ENCODE measurements at regions not wholly inside any gene's neighbourhood (a gene's known extent, or its start where the extent isn't known, plus 50 kb on each side); places are given as distances from the start of the nearest gene placed in this dataset.

- DNase-seq = no peak
- Histone ChIP-seq H3K9me3 (peaks cover 0 to 18% (median 0%) of the 10 kb centered on the region in 3 donors), H3K4me1 (no peaks in the 10 kb centered on the region), H3K4me3 (no peak overlapping the region), H3K36me3 (replicated peaks in 1 of 2; ENCODE audit: insufficient read depth in 1 of 2, low read depth in 2 of 2) (no peaks in the 10 kb centered on the region), H3K27ac (no peak overlapping the region), H3K27me3 (no peaks in the 10 kb centered on the region)
- WGBS, 2 donors = 55 to 61% methylated on average over 15 of the region's 15 CpGs
- ATAC-seq = no peak
- intact Hi-C loops (cut with DNase I) = no loop called here
- no peak for TF ChIP-seq CTCF (IDR thresholded peaks at IDR 0.05)
- TF ChIP-seq POLR2A (IDR thresholded peaks at IDR 0.05) = no peak
Measured at GRCh38 chr20:57002066-57002570, 264.3 kb downstream of the BMP7 start.

GRCh38 chr20:57003012-57003411 lies 263.4 kb downstream of the BMP7 start:
- Histone ChIP-seq H3K9me3 (peaks cover 0 to 16% (median 0%) of the 10 kb centered on the region in 3 donors), H3K4me3 (no peak overlapping the region), H3K27me3 (no peaks in the 10 kb centered on the region), H3K4me1 (no peaks in the 10 kb centered on the region), H3K27ac (no peak overlapping the region), H3K36me3 (replicated peaks in 1 of 2; ENCODE audit: insufficient read depth in 1 of 2, low read depth in 2 of 2) (no peaks in the 10 kb centered on the region)
- TF ChIP-seq CTCF (IDR thresholded peaks at IDR 0.05) (no peak), POLR2A (IDR thresholded peaks at IDR 0.05) (no peak)
- intact Hi-C loops (cut with DNase I) = no loop called here
- WGBS, 2 donors = 6% methylated on average over 6 to 7 of the region's 7 CpGs
- no peak for ATAC-seq
- no peak for DNase-seq

GRCh38 chr20:57004416-57004815 lies 262.0 kb downstream of the BMP7 start:
- TF ChIP-seq POLR2A (IDR thresholded peaks at IDR 0.05) = no peak
- no peak for TF ChIP-seq CTCF (IDR thresholded peaks at IDR 0.05)

GRCh38 chr20:57004951-57005933 lies 261.2 kb downstream of the BMP7 start:
- 29 to 39% methylated on average over 11 to 12 of the region's 12 CpGs for WGBS, 2 donors
- ATAC-seq = no peak
- H3K4me1 ChIP-seq = no peaks in the 10 kb centered on the region
- intact Hi-C loops (cut with DNase I) = no loop called here
- DNase-seq = no peak
- no peak for TF ChIP-seq POLR2A (IDR thresholded peaks at IDR 0.05)
- no peak for TF ChIP-seq CTCF (IDR thresholded peaks at IDR 0.05)
- H3K27ac ChIP-seq = no peak overlapping the region
- H3K36me3 ChIP-seq (replicated peaks in 1 of 2; ENCODE audit: insufficient read depth in 1 of 2, low read depth in 2 of 2) = no peaks in the 10 kb centered on the region
- H3K27me3 ChIP-seq = no peaks in the 10 kb centered on the region
- no peaks in the 10 kb centered on the region for H3K9me3 ChIP-seq
- H3K4me3 ChIP-seq = no peak overlapping the region

More at GRCh38 chr20:57004416-57004815, 262.0 kb downstream of the BMP7 start:
- Histone ChIP-seq H3K4me3 (no peak overlapping the region), H3K36me3 (replicated peaks in 1 of 2; ENCODE audit: insufficient read depth in 1 of 2, low read depth in 2 of 2) (no peaks in the 10 kb centered on the region), H3K27ac (no peak overlapping the region), H3K27me3 (no peaks in the 10 kb centered on the region), H3K9me3 (peaks cover 0 to 2% (median 0%) of the 10 kb centered on the region in 3 donors), H3K4me1 (no peaks in the 10 kb centered on the region)
- intact Hi-C loops (cut with DNase I) = no loop called here
- ATAC-seq (no peak), DNase-seq (no peak)
- WGBS, 2 donors = 65 to 74% methylated on average over 5 of the region's 5 CpGs
